Liver (tissue), 3 donors: ENCODE measurements at regions not wholly inside any gene's neighbourhood (a gene's known extent, or its start where the extent isn't known, plus 50 kb on each side); places are given as distances from the start of the nearest gene placed in this dataset.

Source experiments
- ATF3 ChIP-seq: IDR thresholded peaks from 2 replicates; pipeline ENCODE4 v1.6.1; 2016; ENCODE audit warnings: antibody characterized with exemption
- CTCF ChIP-seq: fragments of 150-350 bp; IDR thresholded peaks from 2 replicates; pipeline ENCODE4 v1.5.1; 2017; ENCODE audit warnings: improper control_type of control experiment, low read depth, low read length; ENCODE audit not compliant: missing input control
- EGR1 ChIP-seq, 2 donors: IDR thresholded peaks; 2 replicates each; pipeline ENCODE4 v1.6.1; 2016 to 2018; ENCODE audit warnings: antibody characterized with exemption in 2 of 2, low read depth in 2 of 2
- FOXA1 ChIP-seq: IDR thresholded peaks from 2 replicates; pipeline ENCODE4 v1.6.1; 2016; ENCODE audit warnings: antibody characterized with exemption
- GABPA ChIP-seq, 2 donors: IDR thresholded peaks in 1 of 2; conservative IDR thresholded peaks in 1 of 2; 2 replicates each; pipeline ENCODE4 v1.6.1; 2016; ENCODE audit warnings: antibody characterized with exemption in 2 of 2, mild to moderate bottlenecking in 1 of 2, moderate library complexity in 1 of 2
- HNF4G ChIP-seq: IDR thresholded peaks from 2 replicates; pipeline ENCODE4 v1.6.1; 2016; ENCODE audit warnings: antibody characterized with exemption
- JUND ChIP-seq, 2 donors: IDR thresholded peaks; 2 replicates each; pipeline ENCODE4 v1.6.1; 2016; ENCODE audit warnings: antibody characterized with exemption in 2 of 2
- MAX ChIP-seq: IDR thresholded peaks from 2 replicates; pipeline ENCODE4 v1.6.1; 2016; ENCODE audit warnings: antibody characterized with exemption
- RAD21 ChIP-seq, 2 donors: IDR thresholded peaks; 2 replicates each; pipeline ENCODE4 v1.6.1; 2016; ENCODE audit warnings: antibody characterized with exemption in 2 of 2, mild to moderate bottlenecking in 2 of 2
- REST ChIP-seq: IDR thresholded peaks from 2 replicates; pipeline ENCODE4 v1.6.1; 2016; ENCODE audit warnings: antibody characterized with exemption, mild to moderate bottlenecking
- SP1 ChIP-seq: IDR thresholded peaks from 2 replicates; pipeline ENCODE4 v1.6.1; 2018; ENCODE audit warnings: antibody characterized with exemption, mild to moderate bottlenecking
- TAF1 ChIP-seq: conservative IDR thresholded peaks from 2 replicates; pipeline ENCODE4 v1.6.1; 2016; ENCODE audit warnings: antibody characterized with exemption, mild to moderate bottlenecking
- YY1 ChIP-seq: IDR thresholded peaks from 2 replicates; pipeline ENCODE4 v1.6.1; 2016; ENCODE audit warnings: antibody characterized with exemption, mild to moderate bottlenecking
- ZBTB33 ChIP-seq: IDR thresholded peaks from 2 replicates; pipeline ENCODE4 v1.6.1; 2016; ENCODE audit warnings: antibody characterized with exemption
- donor health status: healthy.
- donor health status: healthy.

- TF ChIP-seq TAF1 = no peak
- no peak for TF ChIP-seq CTCF
- TF ChIP-seq MAX = no peak
- no peak for TF ChIP-seq RAD21 (IDR thresholded peaks at IDR 0.05)
- TF ChIP-seq GABPA (IDR thresholded peaks at IDR 0.05 in 1 of 2, conservative IDR thresholded peaks at IDR 0.05 in 1 of 2) = no peak
- TF ChIP-seq FOXA1 = no peak
- TF ChIP-seq YY1 = no peak
- no peak for TF ChIP-seq REST
- TF ChIP-seq JUND (IDR thresholded peaks at IDR 0.05) = no peak
- TF ChIP-seq ATF3 = no peak
- TF ChIP-seq SP1 = no peak
- no peak for TF ChIP-seq ZBTB33
- TF ChIP-seq EGR1 (IDR thresholded peaks at IDR 0.05; ENCODE audit: low read depth in 2 of 2) = no peak
- no peak for TF ChIP-seq HNF4G
These were observed 382.8 kb upstream of the CTSO start for GRCh38 chr4:156336511-156336910.
